Skin epidermis (tissue), 12 donors: ENCODE measurements at regions not wholly inside any gene's neighbourhood (a gene's known extent, or its start where the extent isn't known, plus 50 kb on each side); places are given as distances from the start of the nearest gene placed in this dataset.
"Not testable (repeated sequence)": the region's sequence is repeated elsewhere in the genome, so short reads cannot be mapped to it uniquely, and the experiment has no call there.

Experiments
- H3K27ac ChIP-seq, 21 experiments: fragments of 200-600 bp; sonication (generic) in 11 of 21; one replicate each; pipeline ENCODE4 v1.5.0; 2020; ENCODE audit warnings: mild to moderate bottlenecking in 3 of 21, inconsistent platforms in 2 of 21, moderate library complexity in 2 of 21
- H3K4me3 ChIP-seq, 7 experiments: fragments of 200-600 bp; sonication (generic) in 2 of 7; one replicate each; pipeline ENCODE4 v1.5.0; 2020; ENCODE audit warnings: inconsistent platforms in 2 of 7, mild to moderate bottlenecking in 2 of 7, moderate library complexity in 1 of 7

- Histone ChIP-seq H3K4me3 (no peak overlapping the region), H3K27ac (no peak overlapping the region)
These were observed 988.2 kb upstream of the ARRDC3 start for GRCh38 chr5:92371171-92371888.

GRCh38 chr5:92370032-92370431 lies 986.9 kb upstream of the ARRDC3 start:
- Histone ChIP-seq H3K4me3 (no peak overlapping the region), H3K27ac (no peak overlapping the region)

- H3K27ac ChIP-seq: no peak overlapping the region
- no peak overlapping the region for H3K4me3 ChIP-seq
These were observed 986.5 kb upstream of the ARRDC3 start for GRCh38 chr5:92369587-92369986.

- Histone ChIP-seq H3K27ac (no peak overlapping the region), H3K4me3 (no peak overlapping the region)
These were observed 982.0 kb upstream of the ARRDC3 start for GRCh38 chr5:92364986-92365550.

GRCh38 chr5:92353107-92354030 lies 970.3 kb upstream of the ARRDC3 start:
- H3K4me3 ChIP-seq: no peak overlapping the region
- H3K27ac ChIP-seq: no peak overlapping the region

GRCh38 chr5:92337772-92338234 lies 954.7 kb upstream of the ARRDC3 start:
- no peak overlapping the region for H3K4me3 ChIP-seq
- no peak overlapping the region for H3K27ac ChIP-seq

GRCh38 chr5:92332039-92332438 lies 948.9 kb upstream of the ARRDC3 start:
- Histone ChIP-seq H3K27ac (no peak overlapping the region), H3K4me3 (no peak overlapping the region)

GRCh38 chr5:92330365-92330764 lies 947.2 kb upstream of the ARRDC3 start:
- Histone ChIP-seq H3K27ac (no peak overlapping the region), H3K4me3 (no peak overlapping the region)

GRCh38 chr5:92329759-92330158 lies 946.6 kb upstream of the ARRDC3 start:
- Histone ChIP-seq H3K4me3 (no peak overlapping the region), H3K27ac (no peak overlapping the region)

- no peak overlapping the region for H3K27ac ChIP-seq
These were observed 945.6 kb upstream of the ARRDC3 start for GRCh38 chr5:92328584-92329259.

GRCh38 chr5:92320446-92320845 lies 937.3 kb upstream of the ARRDC3 start:
- H3K27ac ChIP-seq: no peak overlapping the region

More at GRCh38 chr5:92328584-92329259, 945.6 kb upstream of the ARRDC3 start:
- no peak overlapping the region for H3K4me3 ChIP-seq

GRCh38 chr5:92313385-92313784 lies 930.3 kb upstream of the ARRDC3 start:
- H3K27ac ChIP-seq: no peak overlapping the region

More at GRCh38 chr5:92320446-92320845, 937.3 kb upstream of the ARRDC3 start:
- H3K4me3 ChIP-seq: no peak overlapping the region

GRCh38 chr5:92309336-92309991 lies 926.3 kb upstream of the ARRDC3 start:
- Histone ChIP-seq H3K27ac (no peak overlapping the region), H3K4me3 (no peak overlapping the region)

More at GRCh38 chr5:92313385-92313784, 930.3 kb upstream of the ARRDC3 start:
- H3K4me3 ChIP-seq: no peak overlapping the region

- Histone ChIP-seq H3K27ac (no peak overlapping the region), H3K4me3 (no peak overlapping the region)
These were observed 925.6 kb upstream of the ARRDC3 start for GRCh38 chr5:92308679-92309078.

GRCh38 chr5:92302356-92302755 lies 919.2 kb upstream of the ARRDC3 start:
- H3K27ac ChIP-seq, H3K4me3 ChIP-seq: not testable (repeated sequence)

GRCh38 chr5:92283521-92283920 lies 900.4 kb upstream of the ARRDC3 start:
- Histone ChIP-seq H3K4me3 (no peak overlapping the region), H3K27ac (no peak overlapping the region)

GRCh38 chr5:92271750-92272149 lies 888.6 kb upstream of the ARRDC3 start:
- not testable (repeated sequence) for H3K27ac ChIP-seq

GRCh38 chr5:92268343-92268742 lies 885.2 kb upstream of the ARRDC3 start:
- Histone ChIP-seq H3K4me3 (no peak overlapping the region), H3K27ac (no peak overlapping the region)

More at GRCh38 chr5:92271750-92272149, 888.6 kb upstream of the ARRDC3 start:
- not testable (repeated sequence) for H3K4me3 ChIP-seq

GRCh38 chr5:92267830-92268229 lies 884.7 kb upstream of the ARRDC3 start:
- Histone ChIP-seq H3K4me3 (no peak overlapping the region), H3K27ac (no peak overlapping the region)
